CD14-positive monocyte (primary cell): ENCODE measurements at regions not wholly inside any gene's neighbourhood (a gene's known extent, or its start where the extent isn't known, plus 50 kb on each side); places are given as distances from the start of the nearest gene placed in this dataset.
A peak's percentile ranks its signal among the peaks of the same experiment; 100 is the strongest.

ENCODE experiments used
- DNase-seq, 3 donors: peaks; one replicate each; pipeline ENCODE4 v3.0.0-alpha.2; 2011 to 2022
- H2AFZ ChIP-seq: 2 replicates; pipeline ENCODE4 v1.6.0; 2012; ENCODE audit warnings: mild to moderate bottlenecking, low read depth, low read length, inconsistent platforms; ENCODE audit not compliant: insufficient read depth, poor library complexity, severe bottlenecking
- H3K27ac ChIP-seq, 2 donors: 1 replicate in 1 of 2; 2 replicates in 1 of 2; pipeline ENCODE4 v1.5.1; 2012 to 2013; ENCODE audit warnings: low read length in 2 of 2, control low read depth in 1 of 2, inconsistent platforms in 1 of 2, low read depth in 1 of 2, mild to moderate bottlenecking in 1 of 2
- H3K27me3 ChIP-seq, 2 donors: one replicate each; pipeline versions ENCODE4 v1.6.0 to v1.6.1; 2011 to 2013; ENCODE audit warnings: low read length in 2 of 2; ENCODE audit not compliant: control insufficient read depth in 2 of 2, insufficient read depth in 2 of 2
- H3K36me3 ChIP-seq, 2 donors: replicated peaks in 1 of 2; 1 replicate in 1 of 2; 2 replicates in 1 of 2; pipeline versions ENCODE4 v1.5.1 to v1.6.1; 2012 to 2013; ENCODE audit warnings: low read length in 2 of 2, control low read depth in 1 of 2, inconsistent platforms in 1 of 2, mild to moderate bottlenecking in 1 of 2; ENCODE audit not compliant: insufficient read depth in 2 of 2, control insufficient read depth in 1 of 2
- H3K4me1 ChIP-seq, 2 donors: 1 replicate in 1 of 2; 2 replicates in 1 of 2; pipeline versions ENCODE4 v1.5.1 to v1.6.1; 2012 to 2013; ENCODE audit warnings: low read length in 2 of 2, control low read depth in 1 of 2, inconsistent platforms in 1 of 2, mild to moderate bottlenecking in 1 of 2, moderate library complexity in 1 of 2; ENCODE audit not compliant: insufficient read depth in 2 of 2, control insufficient read depth in 1 of 2
- H3K4me2 ChIP-seq: replicated peaks from 2 replicates; pipeline ENCODE3; 2012; ENCODE audit warnings: low read length, moderate library complexity, mild to moderate bottlenecking; ENCODE audit not compliant: poor library complexity, severe bottlenecking; ENCODE audit errors: extremely low read depth
- H3K4me3 ChIP-seq, 3 experiments: fragments of 200-600 bp in 1 of 3; sonication (generic) in 1 of 3; replicated peaks in 1 of 3; 1 replicate in 2 of 3; 2 replicates in 1 of 3; pipeline ENCODE4 v1.5.1; 2011 to 2013; ENCODE audit warnings: low read length in 3 of 3, mild to moderate bottlenecking in 3 of 3, control low read depth in 2 of 3, low read depth in 2 of 3, inconsistent platforms in 1 of 3, moderate library complexity in 1 of 3
- H3K79me2 ChIP-seq: 2 replicates; pipeline ENCODE4 v1.6.0; 2012; ENCODE audit warnings: mild to moderate bottlenecking, control low read depth, inconsistent platforms, low read length, moderate library complexity; ENCODE audit not compliant: insufficient read depth
- H3K9ac ChIP-seq: 2 replicates; pipeline ENCODE4 v1.6.0; 2017; ENCODE audit warnings: low read length, mild to moderate bottlenecking; ENCODE audit not compliant: insufficient read depth, poor library complexity, severe bottlenecking
- H3K9me3 ChIP-seq, 2 donors: replicated peaks in 1 of 2; 1 replicate in 1 of 2; 2 replicates in 1 of 2; pipeline versions ENCODE4 v1.5.1 to v1.6.1; 2012 to 2013; ENCODE audit warnings: low read length in 2 of 2, control low read depth in 1 of 2; ENCODE audit not compliant: control insufficient read depth in 1 of 2, insufficient read depth in 1 of 2
- H4K20me1 ChIP-seq: 2 replicates; pipeline ENCODE4 v1.6.0; 2012; ENCODE audit warnings: mild to moderate bottlenecking, low read length, control low read depth, moderate library complexity; ENCODE audit not compliant: insufficient read depth
- H3K27ac Mint-ChIP-seq, 7 donors: one replicate each; pipeline ENCODE4 v1.8.0; 2020; ENCODE audit warnings: mild to moderate bottlenecking in 7 of 7, mixed read lengths in 7 of 7, moderate library complexity in 6 of 7, inconsistent platforms in 2 of 7
- H3K27me3 Mint-ChIP-seq, 3 donors: one replicate each; pipeline ENCODE4 v1.8.0; 2021 to 2022; ENCODE audit warnings: low read depth in 3 of 3, mild to moderate bottlenecking in 3 of 3, mixed read lengths in 3 of 3, moderate library complexity in 3 of 3, inconsistent platforms in 1 of 3
- H3K36me3 Mint-ChIP-seq, 2 donors: one replicate each; pipeline ENCODE4 v1.8.0; 2020; ENCODE audit warnings: mixed read lengths in 2 of 2, inconsistent platforms in 1 of 2, mild to moderate bottlenecking in 1 of 2
- H3K4me1 Mint-ChIP-seq: one replicate; pipeline ENCODE4 v1.8.0; 2020; ENCODE audit warnings: mild to moderate bottlenecking, mixed read lengths
- H3K4me3 Mint-ChIP-seq, 2 donors: one replicate each; pipeline ENCODE4 v1.8.0; 2020; ENCODE audit warnings: mild to moderate bottlenecking in 2 of 2, mixed read lengths in 2 of 2, moderate library complexity in 1 of 2
- H3K9me3 Mint-ChIP-seq, 7 donors: one replicate each; pipeline ENCODE4 v1.8.0; 2020 to 2022; ENCODE audit warnings: mixed read lengths in 7 of 7, mild to moderate bottlenecking in 6 of 7, moderate library complexity in 6 of 7, inconsistent platforms in 2 of 7
- WGBS: methylation state at CpG from one replicate; pipeline ENCODE4 v1.1.5; 2013; ENCODE audit warnings: missing lambda C conversion rate; ENCODE audit not compliant: insufficient coverage; 5-methylcytosine and 5-hydroxymethylcytosine counted together
- intact Hi-C, 2 donors: fragments of 100-400 bp; cut with micrococcal nuclease; formaldehyde crosslinking; loops; one replicate each; pipeline versions ENCODE4 v1.15.0 to v1.15.1; 2023
- TF ChIP-seq, protein P1 (sequence below): fragments of 200-600 bp; IDR thresholded peaks from one replicate; pipeline ENCODE4 v1.8.0; 2022; ENCODE audit warnings: antibody characterized with exemption, mild to moderate bottlenecking

DNA sequence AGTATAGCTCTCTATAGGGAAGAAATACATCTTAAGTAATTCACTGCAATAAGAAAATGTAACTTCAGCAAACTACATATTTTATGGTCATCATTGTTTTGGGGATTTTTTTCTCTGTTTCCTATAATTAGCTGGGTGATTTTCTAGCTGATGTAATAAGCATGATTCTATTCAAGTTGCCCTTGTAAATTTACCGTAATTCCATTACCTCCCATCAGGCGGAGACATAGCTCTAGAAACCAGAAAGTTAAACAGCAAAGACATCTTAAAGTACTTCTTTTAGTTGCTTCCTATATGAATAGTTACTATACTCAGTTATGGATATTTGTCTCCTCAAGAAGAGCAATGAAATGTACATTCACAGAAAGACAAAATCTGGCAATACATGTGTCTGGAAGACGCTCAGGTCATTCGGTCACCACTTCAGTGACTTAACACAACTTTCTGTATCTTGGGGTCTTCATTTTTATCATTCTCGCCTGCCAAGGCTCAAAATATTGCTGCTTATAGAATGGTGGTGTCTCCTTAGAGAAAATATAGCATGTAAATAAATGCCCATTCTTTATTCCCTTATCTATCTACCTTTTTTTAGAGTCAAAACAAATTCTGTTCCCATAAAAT lies 239.9 kb upstream of the ZC3H12C start:
- H3K36me3 ChIP-seq, result no peaks in the 10 kb centered on the region
- no peak overlapping the region for H2AFZ ChIP-seq
- no peaks in the 10 kb centered on the region for H3K79me2 ChIP-seq
- TF ChIP-seq, protein P1, sequence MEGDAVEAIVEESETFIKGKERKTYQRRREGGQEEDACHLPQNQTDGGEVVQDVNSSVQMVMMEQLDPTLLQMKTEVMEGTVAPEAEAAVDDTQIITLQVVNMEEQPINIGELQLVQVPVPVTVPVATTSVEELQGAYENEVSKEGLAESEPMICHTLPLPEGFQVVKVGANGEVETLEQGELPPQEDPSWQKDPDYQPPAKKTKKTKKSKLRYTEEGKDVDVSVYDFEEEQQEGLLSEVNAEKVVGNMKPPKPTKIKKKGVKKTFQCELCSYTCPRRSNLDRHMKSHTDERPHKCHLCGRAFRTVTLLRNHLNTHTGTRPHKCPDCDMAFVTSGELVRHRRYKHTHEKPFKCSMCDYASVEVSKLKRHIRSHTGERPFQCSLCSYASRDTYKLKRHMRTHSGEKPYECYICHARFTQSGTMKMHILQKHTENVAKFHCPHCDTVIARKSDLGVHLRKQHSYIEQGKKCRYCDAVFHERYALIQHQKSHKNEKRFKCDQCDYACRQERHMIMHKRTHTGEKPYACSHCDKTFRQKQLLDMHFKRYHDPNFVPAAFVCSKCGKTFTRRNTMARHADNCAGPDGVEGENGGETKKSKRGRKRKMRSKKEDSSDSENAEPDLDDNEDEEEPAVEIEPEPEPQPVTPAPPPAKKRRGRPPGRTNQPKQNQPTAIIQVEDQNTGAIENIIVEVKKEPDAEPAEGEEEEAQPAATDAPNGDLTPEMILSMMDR, result peak; percentile 47
- Mint-ChIP-seq H3K4me1 (no peaks in the 10 kb centered on the region), H3K9me3 (no peaks in the 10 kb centered on the region), H3K27ac (no peak overlapping the region), H3K27me3 (peaks cover 0 to 2% (median 1%) of the 10 kb centered on the region in 3 donors), H3K36me3 (no peaks in the 10 kb centered on the region), H3K4me3 (no peak overlapping the region)
- DNase-seq, result peak in 2 of 3 donors; percentile 1 to 19
- no peak overlapping the region for H3K4me2 ChIP-seq
- no peaks in the 10 kb centered on the region for H3K9me3 ChIP-seq
- no peaks in the 10 kb centered on the region for H4K20me1 ChIP-seq
- WGBS, result no CpG with 5 or more reads among the region's 5 CpGs
- H3K27me3 ChIP-seq, result no peaks in the 10 kb centered on the region
- H3K4me3 ChIP-seq, result no peak overlapping the region
- intact Hi-C loops, result no loop called here
- no peaks in the 10 kb centered on the region for H3K4me1 ChIP-seq
- no peak overlapping the region for H3K27ac ChIP-seq
- H3K9ac ChIP-seq, result no peak overlapping the region

DNA sequence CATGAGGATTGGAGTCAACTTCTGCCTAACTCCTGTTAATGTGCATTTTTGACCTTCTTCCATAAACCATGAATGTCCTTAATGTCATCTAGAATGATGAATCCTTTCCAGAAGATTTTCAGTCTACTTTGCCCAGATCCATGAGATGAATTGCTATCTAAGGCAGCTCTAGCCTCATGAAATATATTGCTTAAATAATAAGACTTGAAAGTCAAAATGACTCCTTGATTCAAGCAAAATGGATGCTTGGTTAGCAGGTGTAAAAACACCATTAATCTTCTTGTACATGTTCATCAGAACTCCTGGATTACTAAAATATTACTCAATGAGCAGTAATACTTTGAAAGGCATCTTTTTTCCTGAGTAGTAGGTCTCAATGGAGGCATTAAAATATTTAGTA lies 238.5 kb upstream of the ZC3H12C start:
- no peak overlapping the region for H3K4me2 ChIP-seq
- H4K20me1 ChIP-seq, result no peaks in the 10 kb centered on the region
- TF ChIP-seq, protein P1, result no peak
- H3K27ac ChIP-seq, result no peak overlapping the region
- Mint-ChIP-seq H3K9me3 (no peaks in the 10 kb centered on the region), H3K27ac (no peak overlapping the region), H3K4me1 (no peaks in the 10 kb centered on the region), H3K27me3 (peaks cover 0 to 2% (median 1%) of the 10 kb centered on the region in 3 donors), H3K36me3 (no peaks in the 10 kb centered on the region), H3K4me3 (no peak overlapping the region)
- no peaks in the 10 kb centered on the region for H3K27me3 ChIP-seq
- H3K4me3 ChIP-seq, result no peak overlapping the region
- H3K79me2 ChIP-seq, result no peaks in the 10 kb centered on the region
- H3K9me3 ChIP-seq, result no peaks in the 10 kb centered on the region
- no peak overlapping the region for H2AFZ ChIP-seq
- no peaks in the 10 kb centered on the region for H3K36me3 ChIP-seq
- intact Hi-C loops, result no loop called here
- H3K4me1 ChIP-seq, result no peaks in the 10 kb centered on the region
- DNase-seq, result no peak
- no peak overlapping the region for H3K9ac ChIP-seq
